ENCODE measurements at regions not wholly inside any gene's neighbourhood (a gene's known extent, or its start where the extent isn't known, plus 50 kb on each side); places are given as distances from the start of the nearest gene placed in this dataset.

- no peak for DNase-seq (ENCODE audit: low read depth)
- no peak overlapping the region for H3K4me3 ChIP-seq (ENCODE audit: low read depth, low read length)
- TF ChIP-seq CTCF (IDR thresholded peaks at IDR 0.05; ENCODE audit: low read depth, low read length) = no peak
- TF ChIP-seq MAX (IDR thresholded peaks at IDR 0.05; ENCODE audit: low read depth, low read length) = no peak
- TF ChIP-seq POLR2A (IDR thresholded peaks at IDR 0.05; ENCODE audit: extremely low read depth, insufficient read length) = no peak
- no peak for TF ChIP-seq MYC (IDR thresholded peaks at IDR 0.05; ENCODE audit: low read depth, low read length)
Measured at GRCh38 chr11:122214080-122214479, 98.1 kb upstream of the BLID start.

GRCh38 chr11:122213171-122213570 is 97.2 kb upstream of the BLID start:
- DNase-seq (ENCODE audit: low read depth) = no peak
- TF ChIP-seq POLR2A (IDR thresholded peaks at IDR 0.05; ENCODE audit: extremely low read depth, insufficient read length) (no peak), MYC (IDR thresholded peaks at IDR 0.05; ENCODE audit: low read depth, low read length) (no peak), CTCF (IDR thresholded peaks at IDR 0.05; ENCODE audit: low read depth, low read length) (no peak), MAX (IDR thresholded peaks at IDR 0.05; ENCODE audit: low read depth, low read length) (no peak)
- H3K4me3 ChIP-seq (ENCODE audit: low read depth, low read length) = no peak overlapping the region

GRCh38 chr11:122210367-122210997 is 94.5 kb upstream of the BLID start:
- peak; percentile 14 for DNase-seq (ENCODE audit: low read depth)
- no peak overlapping the region for H3K4me3 ChIP-seq (ENCODE audit: low read depth, low read length)
- TF ChIP-seq POLR2A (IDR thresholded peaks at IDR 0.05; ENCODE audit: extremely low read depth, insufficient read length) (no peak), CTCF (IDR thresholded peaks at IDR 0.05; ENCODE audit: low read depth, low read length) (no peak), MAX (IDR thresholded peaks at IDR 0.05; ENCODE audit: low read depth, low read length) (no peak), MYC (IDR thresholded peaks at IDR 0.05; ENCODE audit: low read depth, low read length) (no peak)

- H3K4me3 ChIP-seq (ENCODE audit: low read depth, low read length) = no peak overlapping the region
- TF ChIP-seq POLR2A (IDR thresholded peaks at IDR 0.05; ENCODE audit: extremely low read depth, insufficient read length) = no peak
- no peak for TF ChIP-seq MYC (IDR thresholded peaks at IDR 0.05; ENCODE audit: low read depth, low read length)
- TF ChIP-seq MAX (IDR thresholded peaks at IDR 0.05; ENCODE audit: low read depth, low read length) = no peak
- no peak for TF ChIP-seq CTCF (IDR thresholded peaks at IDR 0.05; ENCODE audit: low read depth, low read length)
- peak; percentile 67 for DNase-seq (ENCODE audit: low read depth)
Measured at GRCh38 chr11:122209619-122210366, 93.8 kb upstream of the BLID start.

- no peak for DNase-seq (ENCODE audit: low read depth)
- H3K4me3 ChIP-seq (ENCODE audit: low read depth, low read length) = no peak overlapping the region
- TF ChIP-seq POLR2A (IDR thresholded peaks at IDR 0.05; ENCODE audit: extremely low read depth, insufficient read length) (no peak), MAX (IDR thresholded peaks at IDR 0.05; ENCODE audit: low read depth, low read length) (no peak), MYC (IDR thresholded peaks at IDR 0.05; ENCODE audit: low read depth, low read length) (no peak), CTCF (IDR thresholded peaks at IDR 0.05; ENCODE audit: low read depth, low read length) (no peak)
Measured at GRCh38 chr11:122207921-122208764, 92.1 kb upstream of the BLID start.
